Activated CD4-positive, CD25-positive, alpha-beta regulatory T cell treated with anti-CD3 and anti-CD28 coated beads, Interleukin-2, amount 50 U/mL, for 24 hours (primary cell): ENCODE measurements at regions not wholly inside any gene's neighbourhood (a gene's known extent, or its start where the extent isn't known, plus 50 kb on each side); places are given as distances from the start of the nearest gene placed in this dataset.

Source experiments
- ATAC-seq, 2 donors: fragments of 150-1000 bp; cut with Tn5 transposase; one replicate each; pipeline ENCODE4 v1.10.0; 2021; ENCODE audit warnings: mild to moderate bottlenecking in 1 of 2, moderate library complexity in 1 of 2

DNA sequence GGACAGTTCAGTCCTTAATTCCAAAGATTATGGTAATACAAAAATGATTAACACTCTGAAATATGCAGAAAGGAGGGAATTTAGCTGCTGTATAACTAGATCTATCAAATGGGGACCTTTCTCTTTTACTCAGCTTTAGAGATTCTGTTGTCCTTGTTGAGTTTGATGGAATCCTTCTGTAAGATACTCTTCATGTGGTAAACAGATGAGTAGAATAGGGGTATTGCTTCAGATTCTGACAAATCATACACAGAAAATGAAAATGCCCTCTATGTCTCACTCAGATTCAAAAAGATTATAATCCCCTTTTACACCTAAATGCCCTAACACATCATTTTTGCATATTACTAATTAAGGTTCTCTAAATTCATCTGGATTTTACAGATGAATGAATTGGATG, 50.7 kb downstream of the ARHGAP35 start:
- peak; percentile 28 to 69 for ATAC-seq

DNA sequence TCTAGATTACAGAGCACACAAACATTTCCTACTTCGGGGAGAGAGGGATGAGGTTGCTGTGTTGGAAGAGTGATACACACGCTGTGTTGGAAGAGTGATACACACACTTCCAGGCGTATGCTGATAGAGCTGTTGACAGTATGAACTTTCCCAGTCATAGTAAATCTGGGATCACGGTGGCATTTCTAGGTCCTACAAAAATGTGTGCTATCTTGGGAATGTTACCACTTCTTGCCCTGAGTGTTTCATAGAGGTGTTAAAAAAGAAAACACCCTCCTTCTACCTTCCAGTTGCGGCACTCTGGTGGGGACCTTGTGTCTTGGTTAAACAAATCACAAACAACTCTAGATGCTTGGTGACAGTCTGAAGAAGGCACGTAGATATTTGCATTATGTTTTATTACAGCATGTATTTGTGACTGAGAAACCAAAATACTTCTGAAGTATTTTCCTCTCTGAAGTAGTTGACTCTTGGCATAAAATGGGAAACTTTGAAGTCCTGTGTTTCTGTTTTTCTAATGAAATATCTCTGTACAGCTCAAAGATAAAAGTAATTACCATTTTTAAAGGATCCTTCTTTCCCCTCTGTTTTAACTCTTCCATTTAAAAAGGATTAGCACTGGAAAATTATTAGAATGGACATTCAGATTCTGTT, 52.5 kb downstream of the ARHGAP35 start:
- no peak for ATAC-seq

DNA sequence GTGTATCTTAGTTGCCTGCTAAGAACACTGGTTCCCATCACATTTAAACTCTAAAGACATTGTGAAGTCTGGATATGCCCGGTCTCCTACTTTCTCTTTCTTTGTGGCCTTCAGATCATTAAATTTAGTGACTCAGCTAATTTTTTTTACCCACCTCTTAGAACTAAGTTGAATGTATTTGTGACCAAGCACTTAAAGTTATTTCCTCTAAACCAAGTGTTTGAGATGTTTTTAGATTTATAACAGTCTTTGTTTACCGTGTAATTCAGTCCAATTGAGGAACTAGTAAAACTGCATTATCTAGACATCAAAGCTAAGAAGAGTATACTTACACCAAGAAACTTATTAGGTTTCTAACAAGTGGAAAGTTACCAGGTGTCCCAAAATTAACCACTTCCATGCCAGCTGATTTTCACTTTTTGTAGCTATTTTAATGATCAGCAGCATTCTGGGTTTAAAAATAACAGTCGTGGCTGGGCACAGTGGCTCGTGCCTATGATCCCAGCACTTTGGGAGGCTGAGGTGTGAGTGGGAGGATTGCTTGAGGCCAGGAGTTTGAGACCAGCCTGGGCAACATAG, 53.1 kb downstream of the ARHGAP35 start:
- peak in 1 of 2 donors; percentile 25 for ATAC-seq

DNA sequence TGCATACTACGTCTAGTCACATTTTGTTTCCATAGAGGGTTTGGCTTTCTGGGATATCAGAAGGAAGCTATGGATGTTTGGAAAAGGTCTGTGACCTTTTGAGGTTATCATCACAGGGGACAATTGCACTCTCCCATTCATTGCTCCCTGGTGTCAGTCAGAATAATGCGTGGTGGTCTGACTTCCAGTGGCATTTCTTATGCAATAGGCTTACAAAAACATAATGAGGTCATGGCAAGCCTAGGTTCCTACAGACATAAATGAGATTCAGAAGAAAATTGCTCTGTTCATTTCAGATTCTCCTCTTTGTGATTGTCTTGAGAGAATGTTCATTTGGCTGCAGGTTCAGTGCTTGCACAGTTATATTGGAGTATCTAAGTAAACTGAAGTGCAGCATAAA, 54.6 kb downstream of the ARHGAP35 start:
- ATAC-seq: no peak

DNA sequence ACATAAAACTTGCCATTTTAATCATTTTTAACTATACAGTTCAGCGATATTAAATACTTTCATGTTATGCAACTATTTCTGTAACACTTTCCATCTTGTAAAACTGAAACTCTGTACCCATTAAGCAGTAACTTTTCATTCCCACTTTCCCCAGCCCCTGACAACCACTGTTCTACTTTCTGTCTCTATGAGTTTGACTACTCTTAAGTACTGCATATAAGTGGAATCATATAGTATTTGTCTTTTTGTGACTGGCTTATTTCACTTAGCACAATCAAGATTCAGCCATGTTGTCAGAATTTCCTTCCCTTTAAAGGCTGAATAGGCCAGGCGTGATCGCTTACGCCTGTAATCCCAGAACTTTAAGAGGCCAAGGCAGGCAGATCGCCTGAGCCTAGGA, 56.2 kb downstream of the ARHGAP35 start:
- ATAC-seq: peak; percentile 69 to 77

DNA sequence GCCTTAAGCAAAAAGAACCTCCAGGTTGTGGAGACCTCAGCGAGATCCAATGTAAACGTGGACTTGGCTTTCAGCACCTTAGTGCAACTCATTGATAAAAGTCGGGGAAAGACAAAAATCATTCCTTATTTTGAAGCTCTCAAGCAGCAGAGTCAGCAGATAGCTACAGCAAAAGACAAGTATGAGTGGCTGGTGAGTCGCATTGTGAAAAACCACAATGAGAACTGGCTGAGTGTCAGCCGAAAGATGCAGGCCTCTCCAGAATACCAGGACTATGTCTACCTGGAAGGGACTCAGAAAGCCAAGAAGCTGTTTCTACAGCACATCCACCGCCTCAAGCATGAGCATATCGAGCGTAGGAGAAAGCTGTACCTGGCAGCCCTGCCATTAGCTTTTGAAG, 58.5 kb downstream of the ARHGAP35 start:
- peak; percentile 44 to 50 for ATAC-seq

DNA sequence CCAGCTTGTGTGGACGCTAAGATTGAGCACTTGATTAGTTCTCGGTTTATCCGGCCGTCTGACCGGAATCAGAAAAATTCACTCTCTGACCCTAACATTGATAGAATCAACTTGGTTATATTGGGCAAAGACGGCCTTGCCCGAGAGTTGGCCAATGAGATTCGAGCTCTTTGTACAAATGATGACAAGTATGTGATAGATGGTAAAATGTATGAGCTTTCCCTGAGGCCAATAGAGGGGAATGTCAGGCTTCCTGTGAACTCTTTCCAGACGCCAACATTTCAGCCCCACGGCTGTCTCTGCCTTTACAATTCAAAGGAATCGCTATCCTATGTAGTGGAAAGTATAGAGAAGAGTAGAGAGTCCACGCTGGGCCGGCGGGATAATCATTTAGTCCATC, 59.6 kb downstream of the ARHGAP35 start:
- no peak for ATAC-seq

DNA sequence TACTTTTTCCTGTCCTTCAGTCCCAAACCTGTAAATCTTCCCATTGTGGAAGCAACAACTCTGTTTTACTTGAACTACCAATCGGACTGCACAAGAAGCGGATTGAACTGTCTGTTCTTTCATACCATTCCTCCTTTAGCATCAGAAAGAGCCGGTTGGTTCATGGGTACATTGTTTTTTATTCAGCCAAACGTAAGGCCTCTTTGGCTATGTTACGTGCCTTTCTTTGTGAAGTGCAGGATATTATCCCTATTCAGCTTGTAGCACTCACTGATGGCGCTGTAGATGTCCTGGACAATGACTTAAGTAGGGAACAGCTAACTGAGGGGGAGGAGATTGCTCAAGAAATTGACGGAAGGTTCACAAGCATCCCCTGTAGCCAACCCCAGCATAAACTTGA, 60.3 kb downstream of the ARHGAP35 start:
- no peak for ATAC-seq

DNA sequence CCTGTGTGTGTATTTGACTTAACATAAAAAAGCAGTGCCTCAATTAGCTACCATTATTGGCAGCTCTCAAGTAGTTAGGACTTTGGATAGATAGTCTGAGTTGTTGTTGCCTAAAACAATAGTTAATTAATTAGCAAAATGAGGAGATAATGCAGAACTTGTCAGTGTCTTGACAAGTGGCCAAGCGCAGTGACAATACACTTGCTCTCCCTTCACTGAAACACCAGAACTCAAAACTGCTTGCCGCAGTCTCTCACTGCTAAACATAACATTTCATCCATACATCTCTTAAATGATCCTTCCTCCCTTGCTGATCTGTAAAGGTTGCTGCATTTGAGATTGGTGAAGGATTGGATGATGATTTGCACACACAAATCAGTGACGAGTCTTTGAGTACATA, 61.7 kb downstream of the ARHGAP35 start:
- ATAC-seq: no peak

DNA sequence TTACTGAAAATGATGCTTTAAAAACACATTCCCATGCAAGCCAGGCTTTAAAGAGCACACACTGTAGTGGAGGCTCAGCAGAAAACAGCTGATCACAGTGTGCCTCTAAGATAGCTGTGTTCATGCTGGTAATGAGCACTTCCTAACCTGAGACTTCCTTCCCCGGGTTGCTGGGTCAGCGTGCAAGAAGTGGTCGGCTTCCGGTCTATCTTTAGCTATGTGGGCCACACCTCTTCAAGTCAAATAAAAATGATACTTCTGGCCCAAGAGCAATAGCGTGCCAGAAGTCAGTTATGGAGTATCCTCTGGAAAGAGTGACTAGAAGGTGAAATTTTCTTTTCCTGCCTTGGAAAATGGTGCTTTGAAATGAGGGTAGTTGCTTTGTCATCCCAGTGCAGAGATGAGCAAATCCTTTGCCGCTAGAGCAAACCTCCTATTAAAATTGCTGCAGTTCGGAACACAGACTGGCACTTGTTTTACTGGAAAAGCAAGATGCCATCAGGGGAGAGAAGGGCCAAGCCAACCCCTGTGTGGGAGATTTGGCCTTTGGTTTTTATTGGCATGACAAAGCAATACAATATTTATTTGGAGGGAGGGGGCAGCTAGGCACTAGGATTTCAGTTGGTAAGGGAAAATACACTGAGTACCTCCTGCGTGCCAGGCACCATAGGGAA, 64.2 kb downstream of the ARHGAP35 start:
- peak in 1 of 2 donors; percentile 78 for ATAC-seq

DNA sequence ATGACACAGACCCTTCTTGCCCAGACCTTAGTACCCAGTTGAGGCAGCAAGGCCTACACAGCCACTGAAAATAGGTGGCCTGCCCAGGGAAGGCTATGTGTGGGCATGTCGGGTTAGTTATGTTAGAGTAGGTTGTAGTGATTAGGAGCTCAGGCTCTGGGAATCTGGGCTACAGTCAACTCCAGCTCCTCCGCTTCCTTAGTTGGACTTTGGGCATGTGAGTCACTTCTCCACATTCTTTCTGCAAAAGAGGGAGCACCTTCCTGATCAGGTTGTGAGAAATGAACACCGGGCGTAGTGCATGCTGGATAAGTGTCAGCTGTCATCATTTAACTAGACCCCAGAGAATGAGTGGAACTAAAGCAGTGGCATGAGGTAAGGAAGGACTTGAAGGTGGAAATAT, 64.8 kb downstream of the ARHGAP35 start:
- ATAC-seq: no peak

DNA sequence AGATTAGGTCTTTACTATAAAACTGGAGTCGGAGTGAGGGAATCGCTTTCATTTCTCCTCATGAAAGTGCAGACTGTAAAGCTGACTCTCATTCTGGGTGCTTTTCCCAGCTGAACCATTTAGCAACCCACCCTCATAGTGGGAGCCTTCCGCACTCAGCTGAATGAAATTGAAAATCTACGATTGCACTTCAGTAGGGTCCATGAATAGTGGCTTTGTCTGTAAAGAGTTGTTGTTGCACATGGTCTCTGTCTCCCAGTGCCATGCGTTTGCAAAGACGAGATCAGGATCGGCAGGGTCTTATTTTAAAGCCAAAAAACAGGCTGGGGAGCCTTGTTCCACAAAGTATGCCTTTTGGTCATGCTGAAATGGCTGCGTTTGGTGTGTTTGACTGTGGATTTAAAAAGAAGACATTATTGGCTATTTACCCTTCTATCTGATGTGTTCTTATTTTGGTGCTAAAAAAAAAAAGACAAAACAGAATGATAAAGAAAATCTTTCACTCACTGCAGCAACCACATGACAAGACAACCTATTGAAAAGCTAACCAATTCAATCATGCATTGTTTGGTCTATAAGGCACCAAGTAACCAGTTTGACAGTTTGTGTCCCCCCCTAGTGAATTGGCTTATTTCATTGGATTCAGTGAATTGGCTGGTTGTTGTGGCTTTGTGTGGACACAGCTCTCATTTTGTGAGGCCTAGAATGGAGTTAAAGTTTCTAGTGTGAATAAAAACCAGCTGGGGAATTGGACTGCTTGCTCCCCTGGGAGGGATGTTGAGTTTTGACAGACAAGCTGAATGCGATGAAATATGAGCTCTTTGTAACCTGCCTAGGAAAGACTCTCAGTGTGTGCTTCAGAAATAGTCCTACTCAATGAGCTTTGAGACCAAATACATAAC, 65.6 kb downstream of the ARHGAP35 start:
- no peak for ATAC-seq

DNA sequence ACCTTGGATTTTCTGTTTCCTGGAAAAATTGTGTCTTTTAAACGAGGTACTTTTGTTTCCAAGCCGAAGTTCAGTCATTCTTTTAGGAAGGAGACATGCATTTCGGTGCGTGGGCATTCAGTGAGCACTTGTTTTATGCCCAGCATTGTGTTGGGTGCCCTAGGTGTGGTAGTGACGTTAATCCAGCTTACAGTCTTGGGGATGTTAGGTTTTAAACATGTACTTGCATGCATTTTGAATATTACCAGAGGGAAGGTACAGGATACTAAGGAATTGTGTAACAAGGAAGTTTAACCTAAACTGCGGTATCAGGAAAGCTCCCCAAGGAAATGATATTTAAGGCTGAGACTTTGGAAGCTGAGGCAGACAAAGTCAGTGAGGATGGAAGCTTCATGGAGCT, 66.3 kb downstream of the ARHGAP35 start:
- no peak for ATAC-seq

DNA sequence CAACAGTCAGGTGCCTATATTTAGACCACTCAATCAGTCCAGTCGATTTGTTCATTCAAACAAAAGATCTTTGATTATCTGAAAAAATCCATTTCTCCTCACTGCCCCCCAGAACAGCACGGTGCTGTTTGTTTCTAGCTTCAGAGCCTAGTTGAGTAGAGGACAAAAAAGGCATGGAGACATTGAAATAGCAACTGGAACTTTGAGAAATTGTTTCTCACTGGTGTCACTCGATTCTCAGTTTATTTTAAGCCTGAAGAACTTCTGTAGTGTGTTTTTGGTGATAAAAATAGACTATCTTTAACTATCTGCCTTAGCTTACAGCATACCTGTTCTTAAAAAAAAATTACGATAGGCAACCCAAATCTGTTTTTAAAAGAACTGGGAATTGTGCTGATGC, 67.1 kb downstream of the ARHGAP35 start:
- ATAC-seq: no peak

DNA sequence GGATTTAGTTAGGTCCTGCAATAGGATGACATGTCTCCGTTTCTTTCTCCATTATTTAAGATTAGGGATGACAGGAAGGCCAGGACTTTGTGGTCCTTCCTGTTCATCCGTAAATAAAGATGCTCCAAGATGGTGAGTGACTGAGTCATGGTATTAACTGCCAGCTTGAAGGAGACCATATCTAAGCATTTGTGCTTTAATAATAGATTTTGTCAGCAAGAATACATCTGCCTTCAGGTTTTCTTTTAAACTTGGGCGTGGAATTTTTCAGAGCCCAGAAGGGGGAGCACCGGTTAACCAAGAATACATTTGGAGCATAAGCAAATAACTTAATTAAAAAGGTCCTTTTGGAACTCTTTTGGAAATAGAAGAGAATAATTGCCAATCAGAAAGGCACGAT, 68.2 kb downstream of the ARHGAP35 start:
- no peak for ATAC-seq

DNA sequence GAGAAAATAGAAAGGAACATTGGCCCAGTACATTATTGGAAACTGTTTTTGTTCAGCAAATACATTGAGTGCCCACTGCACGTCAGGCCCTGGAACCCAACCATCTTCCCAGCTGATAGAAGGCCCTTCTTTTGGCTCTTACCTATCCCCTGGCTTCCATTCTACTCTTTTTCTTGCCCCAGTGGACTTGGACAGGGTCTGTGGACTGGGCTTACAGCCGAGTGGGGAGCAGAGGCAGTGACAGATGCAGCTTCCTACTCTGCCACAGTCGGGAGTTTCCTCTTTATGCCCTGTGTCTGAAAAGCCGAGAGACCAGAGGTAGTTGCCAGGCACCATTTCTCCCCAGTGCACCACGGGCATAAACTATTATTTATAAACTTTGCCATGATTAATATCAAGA, 70.4 kb downstream of the ARHGAP35 start:
- no peak for ATAC-seq

DNA sequence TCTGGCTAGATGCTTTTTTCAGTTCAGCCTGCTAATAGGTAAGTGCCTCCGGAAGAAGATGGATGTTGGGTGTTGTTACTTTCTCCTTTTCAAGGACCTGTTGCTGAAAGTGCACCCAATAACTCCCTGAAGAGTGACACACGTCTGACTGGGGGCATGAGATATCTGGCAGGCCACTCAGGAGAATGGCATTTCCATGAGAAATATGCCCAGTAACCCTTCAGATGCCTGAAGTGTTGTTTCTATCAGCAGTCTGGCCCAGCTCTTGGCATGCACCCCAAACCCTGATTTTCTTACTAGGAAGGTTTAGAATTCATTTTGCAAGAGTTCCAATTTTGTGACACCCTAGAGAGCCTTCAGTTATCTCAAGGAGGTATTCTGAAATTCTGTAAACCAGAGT, 71.5 kb downstream of the ARHGAP35 start:
- no peak for ATAC-seq

DNA sequence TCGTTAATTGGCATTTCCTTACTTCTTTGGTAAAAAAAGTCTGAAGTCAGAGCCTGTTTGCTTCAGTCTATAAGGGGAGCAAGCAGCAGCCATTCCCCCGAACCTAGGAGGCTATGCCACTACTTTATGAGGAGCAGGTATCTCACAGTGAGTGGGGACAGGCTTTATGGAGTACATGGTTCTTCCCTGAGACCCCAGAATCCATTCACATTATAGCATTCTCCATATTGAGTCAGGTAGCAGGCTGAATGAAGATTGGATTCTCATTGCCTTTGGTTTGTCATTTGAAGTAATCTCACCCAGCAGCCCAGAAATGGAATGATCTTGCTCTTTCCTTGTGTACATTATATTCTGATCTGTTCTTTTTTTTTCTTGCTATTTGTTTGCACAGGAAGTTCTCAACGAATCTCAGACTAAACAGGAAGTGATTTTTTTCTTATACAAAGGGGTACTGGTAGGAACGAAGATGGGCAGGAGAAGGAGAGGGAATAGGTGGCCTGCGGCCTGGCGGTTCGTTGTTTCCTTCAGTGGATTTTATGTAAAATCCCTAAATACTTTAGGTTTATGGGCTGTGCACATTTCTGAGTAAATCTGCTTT, 74.4 kb downstream of the ARHGAP35 start:
- no peak for ATAC-seq

DNA sequence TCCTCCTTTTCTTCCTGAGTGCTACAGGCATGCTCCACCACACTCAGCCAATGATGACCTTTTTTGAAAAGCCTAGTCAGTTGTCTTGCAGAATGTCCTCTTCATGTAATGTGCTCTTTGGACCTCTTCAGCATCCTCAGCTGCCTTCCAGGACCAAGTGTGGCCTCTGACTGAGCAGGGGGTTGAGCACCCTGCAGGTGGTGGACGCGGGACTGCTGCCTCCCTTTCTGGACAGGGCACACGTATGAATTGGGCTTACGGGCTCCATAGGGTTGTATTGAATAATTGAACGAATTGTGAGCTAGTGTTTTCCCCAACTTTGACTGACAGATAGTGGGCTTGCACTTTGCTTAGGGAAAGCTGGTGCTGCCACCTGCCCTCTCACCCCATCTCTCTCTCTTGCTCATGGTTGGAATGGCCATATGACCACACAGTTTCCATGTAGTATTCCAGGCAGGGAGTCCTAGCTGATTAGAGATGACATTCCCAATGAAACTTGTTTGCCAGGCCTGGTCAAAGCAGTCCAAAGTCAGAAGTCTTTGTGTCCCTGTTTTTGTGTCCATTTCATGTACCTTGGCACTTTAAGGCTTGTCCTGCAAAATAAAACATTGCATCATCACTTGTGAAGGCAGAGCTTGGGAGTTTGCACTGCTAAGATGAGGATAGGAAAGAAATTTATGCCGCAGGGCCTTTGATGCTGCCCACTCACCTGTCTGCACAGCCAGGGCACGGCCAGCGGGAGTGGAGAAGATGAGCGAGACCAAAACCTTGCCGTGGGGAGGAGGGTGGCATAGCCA, 76.3 kb upstream of the NPAS1 start:
- ATAC-seq: no peak

DNA sequence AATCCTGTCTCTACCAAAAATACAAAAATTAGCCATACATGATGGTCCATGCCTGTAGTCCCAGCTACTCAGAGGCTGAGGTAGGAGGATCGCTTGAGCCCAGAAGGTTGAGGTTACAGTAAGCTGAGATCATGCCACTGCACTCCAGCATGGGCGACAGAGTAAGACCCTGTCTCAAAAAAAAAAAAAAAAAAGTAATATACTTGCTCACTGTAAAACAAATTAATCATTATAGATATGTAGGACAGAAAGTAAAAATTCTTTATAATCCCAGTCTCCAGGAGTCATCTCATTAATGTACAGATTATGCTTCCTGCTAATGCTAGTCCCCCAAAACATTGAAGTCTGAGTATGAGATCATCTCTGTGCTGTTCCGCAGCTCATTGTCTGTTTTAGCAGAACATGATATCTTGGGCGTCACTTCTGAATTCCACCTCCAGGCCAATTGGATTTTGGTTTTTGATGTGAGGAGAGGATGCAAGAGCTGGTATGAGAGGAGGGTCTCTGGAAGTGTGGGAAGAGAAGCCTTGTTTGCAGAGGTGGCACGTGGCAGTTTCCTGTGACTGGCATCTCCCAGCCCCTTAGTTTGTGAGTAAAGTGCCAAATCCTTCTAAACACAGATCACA, 75.4 kb upstream of the NPAS1 start:
- no peak for ATAC-seq

DNA sequence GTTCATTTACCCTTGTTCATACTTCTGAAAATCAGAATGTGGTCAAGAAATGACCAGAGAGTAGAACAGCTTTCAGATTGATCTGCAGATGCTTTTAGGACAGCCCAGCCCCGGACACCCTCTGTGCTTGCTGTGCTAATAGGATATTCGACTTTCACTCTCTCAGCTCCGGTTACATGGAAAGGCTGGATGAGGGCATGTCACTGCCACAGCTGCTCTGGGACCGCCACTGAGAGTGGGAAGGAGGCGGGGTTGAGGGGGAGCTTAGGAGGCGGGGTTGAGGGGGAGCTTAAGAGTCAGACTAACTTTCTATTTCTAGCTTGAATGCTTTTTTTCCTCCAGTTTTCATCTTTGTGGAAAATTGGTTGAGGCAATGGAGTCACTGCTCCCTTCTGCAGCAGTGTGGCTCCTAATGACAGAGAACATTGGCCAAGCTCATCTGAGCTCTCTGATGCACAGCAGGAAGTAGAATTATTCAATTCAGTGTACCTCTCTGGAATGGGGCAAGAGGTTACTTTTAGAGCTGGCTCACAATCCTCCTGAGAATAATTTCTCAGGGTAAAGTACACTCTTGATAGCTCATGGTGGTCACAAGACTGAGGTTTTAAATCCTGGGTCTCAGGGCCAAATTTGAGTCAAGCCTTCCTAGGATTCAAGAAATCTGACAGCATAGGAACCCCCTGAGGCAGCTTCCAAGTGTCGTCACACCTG, 74.6 kb upstream of the NPAS1 start:
- no peak for ATAC-seq
